ENCODE measurements at regions not wholly inside any gene's neighbourhood (a gene's known extent, or its start where the extent isn't known, plus 50 kb on each side); places are given as distances from the start of the nearest gene placed in this dataset.

GRCh38 chr10:124146483-124146882 lies 53.1 kb upstream of the CHST15 start:
- Histone ChIP-seq H3K27ac (ENCODE audit: low read depth, low read length) (no peak overlapping the region), H3K4me1 (ENCODE audit: control insufficient read depth in 1 of 2, insufficient read depth in 2 of 2, low read length in 2 of 2) (peaks cover 8 to 10% of the 10 kb centered on the region in 2 experiments), H3K4me3 (replicated peaks in 1 of 2; ENCODE audit: low read depth in 1 of 2, low read length in 2 of 2) (no peak overlapping the region), H3K9ac (ENCODE audit: low read length) (no peak overlapping the region), H3K9me3 (ENCODE audit: control insufficient read depth in 1 of 2, insufficient read depth in 1 of 2, low read depth in 1 of 2, low read length in 2 of 2) (no peaks in the 10 kb centered on the region), H3K36me3 (ENCODE audit: control insufficient read depth in 1 of 2, insufficient read depth in 2 of 2, low read length in 2 of 2) (no peaks in the 10 kb centered on the region), H3K27me3 (ENCODE audit: insufficient read depth, low read length) (no peaks in the 10 kb centered on the region), H2AFZ (ENCODE audit: low read depth, low read length, poor library complexity, severe bottlenecking) (no peak overlapping the region), H3K9me2 (ENCODE audit: insufficient read depth) (no peaks in the 10 kb centered on the region), H3K79me2 (ENCODE audit: insufficient read depth, low read length) (no peaks in the 10 kb centered on the region), H4K20me1 (ENCODE audit: insufficient read depth) (no peaks in the 10 kb centered on the region), H3K4me2 (ENCODE audit: low read length) (no peak overlapping the region)
- no peak for TF ChIP-seq ELF1 (IDR thresholded peaks at IDR 0.05; ENCODE audit: borderline replicate concordance, low read depth)
- CTCF ChIA-PET: interaction anchor here (1.7 kb wide), 1 partner anchor 11 kb away, joined by 3 read pairs; no protein-coding TSS in a partner anchor
- no peak for ATAC-seq
- RAD21 ChIA-PET (ENCODE audit: low non-redundant PET in 1 of 2, low total read pairs in 2 of 2, uncharacterized antibody in 2 of 2, unreplicated experiment in 2 of 2): no interaction called here
- DNase-seq (ENCODE audit: low read depth, low spot score): no peak
- intact Hi-C loops (cut with micrococcal nuclease): loop anchor here (1.0 kb wide), 1 partner anchor 37 kb away; no protein-coding TSS in a partner anchor
- POLR2A ChIA-PET: no interaction called here
- BruUV-seq (replicated peaks): no TSS peak

GRCh38 chr10:124145109-124145870 lies 51.9 kb upstream of the CHST15 start:
- Histone ChIP-seq H4K20me1 (ENCODE audit: insufficient read depth) (no peaks in the 10 kb centered on the region), H3K9me2 (ENCODE audit: insufficient read depth) (no peaks in the 10 kb centered on the region), H3K27me3 (ENCODE audit: insufficient read depth, low read length) (no peaks in the 10 kb centered on the region), H3K9ac (ENCODE audit: low read length) (no peak overlapping the region), H3K79me2 (ENCODE audit: insufficient read depth, low read length) (no peaks in the 10 kb centered on the region), H2AFZ (ENCODE audit: low read depth, low read length, poor library complexity, severe bottlenecking) (no peak overlapping the region), H3K4me1 (ENCODE audit: control insufficient read depth in 1 of 2, insufficient read depth in 2 of 2, low read length in 2 of 2) (no peaks in the 10 kb centered on the region), H3K4me3 (replicated peaks in 1 of 2; ENCODE audit: low read depth in 1 of 2, low read length in 2 of 2) (no peak overlapping the region), H3K27ac (ENCODE audit: low read depth, low read length) (no peak overlapping the region), H3K36me3 (ENCODE audit: control insufficient read depth in 1 of 2, insufficient read depth in 2 of 2, low read length in 2 of 2) (no peaks in the 10 kb centered on the region), H3K9me3 (ENCODE audit: control insufficient read depth in 1 of 2, insufficient read depth in 1 of 2, low read depth in 1 of 2, low read length in 2 of 2) (no peaks in the 10 kb centered on the region), H3K4me2 (ENCODE audit: low read length) (no peak overlapping the region)
- no peak for DNase-seq (ENCODE audit: low read depth, low spot score)
- ChIA-PET RAD21 (ENCODE audit: low non-redundant PET in 1 of 2, low total read pairs in 2 of 2, uncharacterized antibody in 2 of 2, unreplicated experiment in 2 of 2) (no interaction called here), POLR2A (no interaction called here), CTCF (interaction anchor here (1.7 kb wide), 1 partner anchor 9 kb away, joined by 3 read pairs; no protein-coding TSS in a partner anchor)
- BruUV-seq (replicated peaks): no TSS peak
- TF ChIP-seq ATF3 (IDR thresholded peaks at IDR 0.05) (no peak), EZH2phosphoT487 (IDR thresholded peaks at IDR 0.05; ENCODE audit: borderline replicate concordance) (no peak)
- intact Hi-C loops (cut with micrococcal nuclease): no loop called here
- ATAC-seq: no peak
